ENCODE measurements at regions not wholly inside any gene's neighbourhood (a gene's known extent, or its start where the extent isn't known, plus 50 kb on each side); places are given as distances from the start of the nearest gene placed in this dataset.
A peak's percentile ranks its signal among the peaks of the same experiment; 100 is the strongest.

DNA sequence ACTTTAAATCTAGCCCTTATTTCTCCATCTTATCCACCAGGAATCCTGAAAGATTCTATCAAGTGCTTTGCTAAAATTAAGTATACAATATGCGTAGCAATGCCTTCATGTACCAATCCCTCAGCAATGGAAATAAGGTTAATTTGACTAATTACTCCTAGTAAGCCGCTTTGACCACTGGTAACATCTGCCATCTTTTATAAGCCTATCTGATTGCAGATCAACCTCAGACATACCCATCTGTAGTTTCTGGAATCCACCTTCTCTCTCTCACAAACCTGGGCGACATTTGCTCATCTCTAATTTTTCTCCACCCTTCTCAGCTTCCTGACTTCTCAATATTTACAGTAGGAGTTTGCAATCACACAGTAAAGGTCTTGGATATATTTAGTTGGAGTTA is 138.8 kb upstream of the CRHR1 start:
- H3K4me3 ChIP-seq (ENCODE audit: low read depth, low read length), result no peak overlapping the region
- no peak for DNase-seq (ENCODE audit: low read depth)
- TF ChIP-seq, protein P1, sequence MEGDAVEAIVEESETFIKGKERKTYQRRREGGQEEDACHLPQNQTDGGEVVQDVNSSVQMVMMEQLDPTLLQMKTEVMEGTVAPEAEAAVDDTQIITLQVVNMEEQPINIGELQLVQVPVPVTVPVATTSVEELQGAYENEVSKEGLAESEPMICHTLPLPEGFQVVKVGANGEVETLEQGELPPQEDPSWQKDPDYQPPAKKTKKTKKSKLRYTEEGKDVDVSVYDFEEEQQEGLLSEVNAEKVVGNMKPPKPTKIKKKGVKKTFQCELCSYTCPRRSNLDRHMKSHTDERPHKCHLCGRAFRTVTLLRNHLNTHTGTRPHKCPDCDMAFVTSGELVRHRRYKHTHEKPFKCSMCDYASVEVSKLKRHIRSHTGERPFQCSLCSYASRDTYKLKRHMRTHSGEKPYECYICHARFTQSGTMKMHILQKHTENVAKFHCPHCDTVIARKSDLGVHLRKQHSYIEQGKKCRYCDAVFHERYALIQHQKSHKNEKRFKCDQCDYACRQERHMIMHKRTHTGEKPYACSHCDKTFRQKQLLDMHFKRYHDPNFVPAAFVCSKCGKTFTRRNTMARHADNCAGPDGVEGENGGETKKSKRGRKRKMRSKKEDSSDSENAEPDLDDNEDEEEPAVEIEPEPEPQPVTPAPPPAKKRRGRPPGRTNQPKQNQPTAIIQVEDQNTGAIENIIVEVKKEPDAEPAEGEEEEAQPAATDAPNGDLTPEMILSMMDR (conservative IDR thresholded peaks at IDR 0.05; ENCODE audit: low read depth, low read length), result no peak

DNA sequence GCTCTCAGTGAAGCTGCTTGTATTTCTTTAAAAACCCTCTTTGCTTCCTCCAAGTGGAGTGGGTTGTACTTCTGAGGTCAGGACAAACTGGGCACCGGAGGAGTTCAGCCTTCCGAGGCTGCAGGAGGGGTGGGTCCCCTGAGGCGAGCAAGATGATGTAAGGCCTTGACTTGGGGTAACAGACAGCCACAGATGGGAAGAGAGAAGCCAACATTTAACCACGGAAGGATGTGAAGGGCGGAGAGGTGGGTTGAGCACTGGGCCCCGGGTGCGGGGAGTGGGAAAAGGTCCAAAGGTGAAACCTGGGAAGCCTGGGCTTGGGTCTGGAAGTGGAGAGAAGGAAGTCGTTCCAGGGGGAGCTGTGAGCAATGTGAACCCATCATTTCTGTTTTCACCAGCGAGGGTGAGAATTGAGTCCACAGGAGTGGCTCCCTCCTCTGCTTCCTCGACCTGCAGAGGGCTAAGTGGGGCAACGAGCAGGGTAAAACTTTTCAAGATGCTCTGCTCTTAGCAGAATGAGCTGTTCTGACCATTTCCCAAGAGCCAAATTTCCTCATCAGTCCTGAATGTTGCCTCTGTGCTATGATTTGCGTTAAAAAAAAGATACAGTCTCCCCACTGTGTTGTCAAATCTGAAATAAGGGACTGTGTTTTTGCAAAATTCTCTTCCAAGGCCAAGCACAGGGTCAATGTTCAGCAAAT is 137.7 kb upstream of the CRHR1 start:
- TF ChIP-seq, protein P1 (conservative IDR thresholded peaks at IDR 0.05; ENCODE audit: low read depth, low read length), result no peak
- H3K4me3 ChIP-seq (ENCODE audit: low read depth, low read length), result no peak overlapping the region
- no peak for DNase-seq (ENCODE audit: low read depth)

DNA sequence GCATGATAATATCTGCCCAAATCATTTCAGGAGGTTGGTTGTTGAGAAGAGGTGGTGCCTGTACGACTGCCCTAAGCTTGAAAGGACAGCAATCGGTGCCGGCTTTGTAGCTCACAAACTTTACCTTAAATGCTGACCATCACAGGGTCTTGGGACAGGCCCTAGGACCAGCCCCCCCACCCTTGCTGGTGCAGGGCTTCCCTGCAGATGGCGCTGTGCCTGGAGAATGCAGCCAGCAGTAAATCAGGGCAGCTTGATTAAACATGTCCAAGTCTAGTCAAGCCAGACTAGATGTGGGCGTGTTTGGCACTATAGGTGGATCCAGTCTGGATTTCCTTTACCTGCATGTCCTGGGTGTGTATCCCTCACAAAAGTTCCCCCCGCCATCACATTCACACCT is 135.5 kb upstream of the CRHR1 start:
- DNase-seq (ENCODE audit: low read depth), result no peak
- TF ChIP-seq, protein P1 (conservative IDR thresholded peaks at IDR 0.05; ENCODE audit: low read depth, low read length), result peak; percentile 20
- no peak overlapping the region for H3K4me3 ChIP-seq (ENCODE audit: low read depth, low read length)

DNA sequence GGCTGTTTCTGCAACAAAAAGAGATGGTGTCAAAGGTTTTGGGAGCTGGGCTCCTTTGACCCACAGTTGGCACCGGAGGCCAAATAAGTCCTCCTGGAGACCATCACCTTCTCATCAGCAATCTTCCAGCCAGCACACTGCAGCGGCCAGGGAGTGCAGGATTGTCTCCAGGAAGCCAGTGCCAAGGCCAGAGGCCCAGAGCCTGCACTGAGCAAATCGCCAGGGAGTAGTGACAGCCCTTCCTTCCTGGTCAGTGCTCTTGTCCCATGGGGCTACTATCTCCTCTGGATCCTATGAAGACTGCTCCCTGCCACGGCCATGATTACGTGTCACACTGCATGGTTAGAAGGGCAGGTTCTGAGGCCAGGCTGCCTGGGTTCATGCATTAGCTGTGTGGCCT is 134.3 kb upstream of the CRHR1 start:
- no peak for DNase-seq (ENCODE audit: low read depth)
- H3K4me3 ChIP-seq (ENCODE audit: low read depth, low read length), result no peak overlapping the region
- TF ChIP-seq, protein P1 (conservative IDR thresholded peaks at IDR 0.05; ENCODE audit: low read depth, low read length), result no peak

DNA sequence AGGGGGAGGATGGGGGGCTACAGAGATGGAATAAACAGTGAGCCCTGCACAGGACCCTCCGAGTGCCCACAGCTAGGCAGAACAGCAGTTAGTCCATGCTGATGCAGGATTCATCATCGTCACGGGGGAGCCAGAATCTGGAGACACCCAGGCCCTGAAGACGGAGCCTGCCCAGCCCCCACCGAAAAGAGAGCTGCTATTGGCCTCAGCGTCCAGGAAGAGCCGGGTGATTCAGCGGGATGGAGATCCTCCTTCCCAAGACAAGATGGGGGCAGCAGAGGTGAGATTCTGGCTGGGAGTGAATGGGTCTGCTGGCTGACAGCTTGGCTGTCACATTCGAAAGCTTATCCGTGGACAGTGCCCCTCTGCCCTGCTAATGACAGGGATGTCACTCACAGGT is 133.6 kb upstream of the CRHR1 start:
- TF ChIP-seq, protein P1 (conservative IDR thresholded peaks at IDR 0.05; ENCODE audit: low read depth, low read length), result no peak
- H3K4me3 ChIP-seq (ENCODE audit: low read depth, low read length), result no peak overlapping the region
- no peak for DNase-seq (ENCODE audit: low read depth)

DNA sequence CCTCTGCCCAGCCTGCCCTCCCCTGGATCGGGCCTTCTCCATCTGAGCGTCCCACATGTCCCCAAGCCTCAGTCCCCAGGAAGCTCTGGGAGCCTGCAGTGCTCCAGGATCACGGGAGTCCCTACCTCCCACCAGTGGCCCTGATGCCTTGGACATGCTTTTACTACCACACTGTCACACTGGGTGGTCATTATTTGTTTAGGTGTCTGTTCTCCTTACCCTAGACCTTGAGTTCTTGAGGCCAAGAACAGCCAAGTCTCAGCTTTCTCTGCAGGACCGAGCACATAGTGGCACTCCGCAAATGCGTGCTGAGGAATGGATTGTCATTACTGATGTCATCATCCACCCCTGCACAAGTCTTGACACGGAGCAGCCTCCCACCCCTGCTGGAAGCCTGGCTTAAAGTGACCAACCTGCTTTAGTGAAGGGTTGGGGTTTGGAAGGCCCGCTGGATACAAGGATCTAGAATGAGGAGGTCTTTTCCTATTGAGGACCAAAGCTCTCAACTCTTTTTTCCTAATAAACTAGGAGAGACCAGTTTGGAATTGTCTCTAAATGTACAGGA is 132.9 kb upstream of the CRHR1 start:
- DNase-seq (ENCODE audit: low read depth), result no peak
- H3K4me3 ChIP-seq (ENCODE audit: low read depth, low read length), result no peak overlapping the region
- TF ChIP-seq, protein P1 (conservative IDR thresholded peaks at IDR 0.05; ENCODE audit: low read depth, low read length), result no peak

DNA sequence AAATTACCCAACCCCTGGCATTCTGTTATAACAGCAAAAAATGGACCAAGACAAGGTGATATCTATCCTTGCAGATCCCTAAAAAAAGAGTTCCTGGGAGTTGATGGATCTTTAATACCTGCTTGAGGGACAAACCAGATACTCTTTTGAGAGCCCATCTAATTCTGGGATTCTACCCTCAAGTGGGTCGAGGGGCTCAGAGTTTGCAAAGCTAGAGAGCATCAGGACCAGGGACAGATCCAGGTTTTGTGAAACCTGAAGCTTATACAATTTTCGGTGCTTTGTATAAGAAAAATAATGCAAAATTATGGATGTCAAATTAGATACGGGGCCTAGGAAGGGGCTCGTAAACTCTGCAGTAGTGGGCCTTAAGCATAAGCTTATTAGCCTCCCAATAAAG is 130.5 kb upstream of the CRHR1 start:
- no peak for DNase-seq (ENCODE audit: low read depth)
- TF ChIP-seq, protein P1 (conservative IDR thresholded peaks at IDR 0.05; ENCODE audit: low read depth, low read length), result no peak
- H3K4me3 ChIP-seq (ENCODE audit: low read depth, low read length), result no peak overlapping the region
